Activated effector memory CD4-positive, alpha-beta T cell treated with Interleukin-2 at 50 U/mL for 16 hours (primary cell): ENCODE measurements at regions not wholly inside any gene's neighbourhood (a gene's known extent, or its start where the extent isn't known, plus 50 kb on each side); places are given as distances from the start of the nearest gene placed in this dataset.
"Not testable (repeated sequence)": the region's sequence is repeated elsewhere in the genome, so short reads cannot be mapped to it uniquely, and the experiment has no call there.

Experiments used
- DNase-seq: peaks from one replicate; pipeline ENCODE4 v3.0.0-alpha.2; 2020

DNA sequence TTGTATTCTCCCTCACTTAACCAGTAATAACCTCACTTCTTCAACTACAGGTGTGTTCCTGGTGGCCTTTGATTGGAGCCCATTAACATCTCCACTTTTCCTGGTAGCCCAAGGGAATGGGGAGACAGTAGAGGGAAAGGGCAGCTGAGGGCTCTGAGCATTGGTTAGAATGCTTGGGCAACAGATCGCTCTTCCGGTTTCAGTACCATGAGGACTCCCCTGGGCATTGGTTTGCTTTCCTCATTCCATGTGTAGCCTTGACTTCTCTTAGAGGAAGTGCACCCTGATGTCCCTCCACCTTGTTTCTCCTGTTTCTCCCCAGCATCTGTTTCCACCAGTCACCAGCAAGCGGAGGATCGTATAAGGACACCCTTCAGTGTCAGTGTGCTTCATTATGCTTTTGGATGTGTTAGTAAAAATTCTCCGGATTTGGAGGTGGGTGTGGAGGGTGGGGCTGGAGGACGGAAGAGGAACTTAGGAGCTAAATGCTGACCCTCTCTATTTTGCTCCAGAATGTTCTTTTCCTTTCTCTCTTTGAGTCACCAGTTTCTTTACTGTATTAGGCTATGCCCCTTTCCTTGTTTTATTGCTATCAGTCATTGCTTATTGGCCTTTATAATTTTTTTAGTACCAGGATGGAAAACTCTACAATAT lies 50.6 kb upstream of the ZNG1B start:
- DNase-seq, result not testable (repeated sequence)

GRCh38 chr2:113379621-113380020 lies 57.9 kb upstream of the ZNG1B start:
- DNase-seq, result not testable (repeated sequence)

GRCh38 chr2:113376913-113377445 lies 60.5 kb upstream of the ZNG1B start:
- DNase-seq, result no peak

DNA sequence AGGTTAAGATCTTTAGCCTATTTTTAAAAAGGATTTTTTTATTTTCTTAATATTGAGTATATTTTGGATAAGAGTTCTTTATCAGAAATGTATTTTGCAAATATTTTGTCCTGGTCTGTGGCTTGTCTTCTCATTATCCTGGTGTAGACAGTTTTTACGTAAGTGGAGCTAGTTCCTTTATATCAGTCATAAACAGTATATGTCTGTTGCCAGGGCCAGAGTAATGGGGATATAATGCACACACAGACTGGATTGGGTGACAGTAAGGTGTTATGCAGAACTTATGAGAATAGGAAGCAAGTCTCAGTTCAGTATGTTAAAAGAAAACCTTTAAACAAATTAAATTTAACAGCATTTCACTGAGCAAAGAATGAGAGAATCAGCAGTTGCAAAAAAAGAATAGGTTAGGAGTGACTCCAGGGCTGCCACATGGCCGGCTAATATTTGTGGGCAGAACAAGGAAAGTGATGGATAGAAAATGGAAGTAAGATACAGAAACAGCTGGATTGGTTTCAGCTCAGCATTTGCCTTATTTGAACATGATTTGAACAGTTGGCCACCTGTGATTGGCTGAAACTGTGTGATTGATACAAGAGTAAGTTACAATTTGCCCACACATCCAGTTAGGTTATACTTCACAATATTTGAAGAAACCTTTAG lies 61.1 kb upstream of the ZNG1B start:
- DNase-seq, result no peak

- not testable (repeated sequence) for DNase-seq
These were observed 62.6 kb upstream of the ZNG1B start for GRCh38 chr2:113374857-113375256.

- not testable (repeated sequence) for DNase-seq
These were observed 65.1 kb upstream of the ZNG1B start for GRCh38 chr2:113372258-113372834.

DNA sequence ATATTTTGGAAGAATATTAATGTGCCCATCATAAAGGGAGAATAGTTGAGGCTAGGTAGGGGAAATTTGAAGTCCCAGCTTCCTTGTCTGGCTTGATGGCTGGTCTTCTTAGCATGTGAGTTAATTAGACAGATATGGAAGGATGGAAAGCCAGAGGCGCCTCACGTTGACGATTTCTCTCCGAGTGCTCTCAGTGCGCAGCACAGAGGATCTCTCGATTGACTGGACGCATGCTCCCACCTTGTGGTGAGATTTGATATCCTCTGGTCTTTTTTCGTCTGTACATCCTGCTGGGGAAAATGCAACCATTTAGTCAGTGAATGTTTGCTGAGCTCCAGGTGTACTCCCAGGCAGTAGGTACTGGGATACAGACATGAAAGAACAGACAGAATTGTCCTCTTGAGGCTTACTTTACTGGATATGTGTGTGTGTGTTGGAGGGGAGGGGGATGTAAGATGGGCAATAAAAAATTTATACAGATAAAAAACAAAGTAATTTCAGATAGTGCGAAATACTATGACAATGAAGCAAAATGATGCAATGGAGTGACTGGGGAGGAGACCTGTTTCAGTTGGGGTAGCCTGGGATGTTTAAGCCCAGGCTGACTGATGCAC lies 66.9 kb upstream of the ZNG1B start:
- peak; percentile 51 for DNase-seq

DNA sequence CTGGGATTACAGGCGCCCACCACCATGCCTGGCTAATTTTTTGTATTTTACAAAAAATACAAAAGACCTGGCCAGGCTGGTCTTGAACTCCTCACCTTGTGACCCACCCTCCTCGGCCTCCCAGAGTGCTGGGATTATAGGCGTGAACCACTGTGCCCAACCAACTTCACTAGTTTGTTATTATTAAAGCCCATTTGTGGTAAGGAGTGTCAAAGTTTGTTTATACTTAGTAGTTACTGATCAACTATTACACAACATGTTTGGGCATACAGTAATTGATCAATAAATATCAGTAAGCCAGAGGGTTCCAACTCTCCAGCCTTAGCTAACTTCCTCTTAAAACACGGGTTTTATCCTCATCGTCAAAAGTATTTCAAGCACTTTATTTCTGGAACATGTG lies 67.5 kb upstream of the ZNG1B start:
- DNase-seq, result no peak

DNA sequence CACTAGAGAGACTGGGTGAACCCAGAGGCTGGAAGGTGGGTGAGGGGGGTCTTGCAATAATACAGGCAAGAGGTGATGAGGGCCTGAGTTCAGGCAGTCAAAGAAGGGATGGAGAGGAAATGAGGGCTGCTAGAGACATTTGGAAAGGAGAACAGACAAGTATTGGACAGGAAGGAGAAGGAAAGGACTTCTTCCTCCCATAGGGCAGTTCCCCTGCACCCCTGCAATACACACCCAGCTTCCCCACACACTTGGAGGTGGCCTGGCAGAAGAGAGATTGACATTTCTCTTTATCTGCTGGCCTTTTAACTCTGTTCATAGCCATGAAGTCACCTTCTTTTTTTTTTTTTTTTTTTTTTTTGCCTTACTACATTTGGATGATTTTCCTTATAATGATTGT lies 68.9 kb upstream of the ZNG1B start:
- DNase-seq, result not testable (repeated sequence)

GRCh38 chr2:113366821-113367220 lies 70.7 kb upstream of the ZNG1B start:
- DNase-seq, result not testable (repeated sequence)

- DNase-seq, result not testable (repeated sequence)
These were observed 71.7 kb upstream of the ZNG1B start for GRCh38 chr2:113365791-113366190.

- not testable (repeated sequence) for DNase-seq
These were observed 72.2 kb upstream of the ZNG1B start for GRCh38 chr2:113365290-113365689.

- DNase-seq, result no peak
These were observed 76.4 kb upstream of the ZNG1B start for GRCh38 chr2:113361051-113361450.

DNA sequence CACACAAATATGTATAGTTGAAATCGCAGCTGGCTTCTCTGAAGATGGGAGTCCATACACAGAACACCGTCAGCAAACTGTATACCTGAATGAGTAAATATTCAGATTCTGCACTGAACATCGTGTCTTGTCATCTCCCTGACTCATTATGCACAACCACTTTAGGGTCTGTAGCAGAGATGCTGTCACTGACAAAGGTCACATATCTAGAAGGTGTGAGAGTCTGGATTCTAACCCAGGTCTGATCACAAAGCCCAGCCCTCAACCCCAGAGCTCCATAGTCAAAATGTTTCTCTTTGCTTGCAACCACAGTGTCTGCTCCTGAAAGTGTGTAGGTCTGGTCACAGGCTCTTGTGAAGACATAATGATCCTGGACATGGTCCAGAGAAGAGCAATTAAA lies 78.3 kb upstream of the PAX8 start:
- DNase-seq, result no peak

DNA sequence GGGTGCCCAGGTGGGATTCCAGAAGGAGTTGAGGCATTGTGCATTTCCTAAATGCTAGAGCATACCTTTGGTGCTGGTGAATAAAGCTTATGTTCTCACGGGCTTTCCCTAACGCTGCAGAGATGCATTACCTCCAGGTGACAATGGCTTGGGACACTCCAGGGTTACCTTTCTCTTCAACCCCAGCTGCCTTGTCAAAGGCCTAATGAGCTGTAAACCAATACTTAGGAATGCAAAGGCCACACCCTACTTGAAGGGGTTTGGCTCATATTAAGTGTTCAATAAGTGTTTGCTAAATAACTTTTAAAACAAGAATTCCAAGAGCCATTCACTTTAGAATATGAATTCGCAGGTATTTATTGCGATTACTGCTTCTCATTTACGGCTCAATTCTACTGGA lies 77.6 kb upstream of the PAX8 start:
- DNase-seq, result not testable (repeated sequence)

DNA sequence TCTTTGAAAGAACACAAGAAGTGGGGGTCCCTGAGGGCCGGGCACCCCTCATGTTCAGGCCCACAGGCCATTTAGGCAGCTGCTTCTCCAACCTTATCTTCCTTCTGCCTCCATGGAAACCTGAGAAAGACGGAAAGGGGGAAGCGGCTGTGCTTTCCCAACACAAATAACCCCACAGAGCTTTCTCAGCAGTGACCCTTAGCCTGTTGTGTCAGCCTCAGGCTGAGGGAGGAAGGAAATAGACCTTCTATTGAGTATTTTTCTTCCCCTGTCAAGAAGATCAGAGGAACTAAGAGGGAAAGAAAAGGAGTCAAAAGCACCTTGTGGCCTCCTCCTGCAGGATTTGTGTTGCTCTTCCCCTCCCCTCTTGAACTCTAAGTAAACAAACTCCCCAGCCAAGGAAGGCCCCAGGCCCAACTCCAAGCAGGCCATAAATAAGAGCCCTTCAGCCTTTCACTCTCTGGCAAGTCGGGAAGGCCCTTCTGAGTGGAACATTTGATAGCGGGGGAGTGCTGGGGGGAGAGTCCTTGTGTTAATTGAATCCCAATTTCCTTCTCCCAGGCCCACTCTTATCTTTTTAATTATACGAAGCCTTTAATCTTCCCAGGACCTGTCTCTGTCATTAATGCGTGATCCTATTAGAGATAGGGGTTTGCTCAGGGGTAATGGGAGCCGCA lies 76.8 kb upstream of the PAX8 start:
- not testable (repeated sequence) for DNase-seq

DNA sequence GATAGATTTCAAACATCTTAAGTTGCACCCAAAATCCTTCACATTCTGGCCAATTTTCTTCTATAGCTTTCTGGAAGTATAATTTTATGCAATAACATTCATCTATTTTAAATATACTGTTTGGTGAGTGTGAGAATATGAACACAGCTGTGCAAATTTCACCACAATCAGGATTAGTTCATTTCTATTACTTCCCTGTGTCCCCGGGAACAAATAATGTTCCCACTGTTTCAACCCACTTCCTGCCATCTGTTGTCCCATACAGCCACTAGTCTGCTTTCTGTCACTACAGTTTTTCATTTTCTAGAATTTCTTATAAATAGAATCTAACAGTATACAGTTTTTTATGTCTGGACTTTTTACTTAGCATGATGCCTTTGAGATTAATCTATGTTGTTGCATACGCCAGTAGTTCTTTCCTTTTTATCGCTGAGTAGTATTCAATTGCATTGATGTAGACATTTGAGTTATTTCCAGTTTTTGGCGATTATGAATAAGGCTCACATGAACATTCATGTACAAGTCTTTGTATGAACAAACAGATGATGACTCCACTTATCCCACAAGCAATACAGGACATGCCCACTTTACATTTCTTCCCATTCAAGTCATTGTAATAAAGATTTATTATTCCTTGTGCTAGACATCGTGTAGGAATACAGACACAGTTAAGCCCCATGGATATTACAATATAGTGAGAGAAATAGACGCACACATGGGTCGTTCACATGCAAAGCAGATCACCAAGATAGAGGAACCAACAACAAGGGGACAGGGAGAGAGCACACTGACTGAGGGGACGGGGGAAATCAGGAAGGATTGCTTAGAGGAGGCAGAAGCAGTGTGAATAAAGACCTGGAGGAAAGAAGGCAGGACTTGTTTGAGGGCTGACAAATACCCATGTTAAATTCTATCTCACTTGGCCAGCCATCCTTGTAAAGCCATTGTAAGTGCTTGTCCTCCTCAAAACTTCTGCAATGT lies 72.9 kb upstream of the PAX8 start:
- DNase-seq, result no peak

DNA sequence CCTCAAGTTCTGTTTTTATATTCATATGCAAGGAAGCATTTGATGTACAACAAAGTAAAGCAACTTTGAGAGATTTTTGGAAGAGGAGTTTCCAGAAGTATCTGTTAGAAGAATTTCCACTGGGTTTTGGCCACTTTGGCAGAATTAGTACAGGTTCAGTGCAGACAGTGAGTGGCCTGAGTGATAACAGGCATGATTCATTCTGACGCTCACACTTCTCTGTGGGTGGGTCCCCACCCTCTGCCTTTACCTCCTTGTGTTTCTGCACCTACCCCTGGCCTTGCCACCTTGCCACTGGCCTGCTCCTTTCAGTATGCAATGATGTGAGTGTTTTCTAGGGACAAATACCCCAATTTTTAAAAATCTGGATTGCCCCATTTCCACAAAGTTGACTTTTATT lies 65.1 kb upstream of the PAX8 start:
- DNase-seq, result not testable (repeated sequence)

DNA sequence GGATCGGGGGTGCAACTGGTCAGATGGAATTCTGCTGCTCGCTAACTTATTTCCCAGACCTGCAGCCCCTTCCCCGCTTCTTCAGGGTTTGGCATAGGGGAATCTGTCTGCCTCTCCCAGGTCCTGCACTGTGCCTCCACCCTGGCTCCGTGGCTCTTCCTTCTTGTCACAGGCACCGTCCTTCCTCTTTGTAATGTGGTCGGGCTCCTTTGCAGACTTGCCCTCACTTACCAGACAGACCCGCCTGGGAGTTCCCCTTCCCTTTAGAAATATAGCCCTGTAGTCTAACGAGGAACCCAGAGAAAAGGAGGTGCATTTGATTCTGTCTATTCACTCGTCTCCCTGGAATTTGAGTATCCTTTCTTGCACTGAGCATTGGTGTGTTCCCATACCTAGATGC lies 63.9 kb upstream of the PAX8 start:
- no peak for DNase-seq

DNA sequence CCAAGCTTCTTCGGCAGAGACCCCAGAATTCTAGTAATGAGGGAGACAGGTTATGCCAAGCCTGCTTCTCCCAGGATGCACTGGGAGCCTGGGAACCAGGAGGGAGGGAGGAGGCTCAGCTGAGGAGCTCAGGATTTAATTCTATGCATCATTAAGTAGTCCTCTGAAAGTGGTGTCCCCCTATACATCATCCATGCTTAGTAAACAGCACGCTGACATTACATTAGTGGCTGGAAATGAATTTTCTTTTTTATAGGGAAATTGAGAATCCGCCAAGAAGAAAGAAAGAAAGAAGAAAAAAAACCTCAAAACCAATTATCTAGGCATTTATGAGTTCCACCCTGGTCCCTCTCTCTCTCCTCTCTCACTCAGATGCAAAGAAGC lies 63.1 kb upstream of the PAX8 start:
- DNase-seq, result not testable (repeated sequence)

DNA sequence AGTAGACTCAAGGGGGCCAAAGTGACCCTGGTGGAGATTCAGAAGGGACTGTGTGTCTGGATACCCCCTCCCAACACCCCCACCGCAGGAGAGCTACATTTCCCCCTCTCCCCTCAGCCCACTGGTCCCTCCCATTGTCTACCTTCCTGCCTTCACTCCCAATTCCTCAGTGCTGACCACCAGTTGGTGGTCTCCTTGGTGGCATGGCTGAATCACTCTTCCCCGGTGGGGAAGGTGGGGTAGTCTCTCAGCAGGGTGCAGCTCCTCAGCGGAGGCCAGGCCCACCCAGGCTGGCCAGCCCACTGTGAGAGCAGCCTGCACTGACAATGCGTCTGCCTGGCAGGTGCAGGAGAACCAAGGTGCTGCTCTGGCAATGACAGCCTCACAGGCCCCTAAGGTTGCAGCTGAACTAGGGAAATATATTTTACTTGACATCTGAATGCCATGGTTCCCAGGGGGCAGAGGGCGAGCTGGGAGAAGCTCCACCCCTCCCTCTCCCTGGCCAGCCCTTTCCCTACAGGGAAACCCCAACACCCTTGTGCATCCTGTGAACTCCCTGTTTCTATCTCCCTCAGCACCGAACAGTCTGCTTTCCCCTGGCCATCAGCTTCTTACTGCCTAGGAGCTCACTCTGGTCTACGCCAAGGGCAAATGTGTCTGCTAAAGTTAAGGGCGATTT lies 62.6 kb upstream of the PAX8 start:
- DNase-seq, result no peak
